GM19043 (cell line): ENCODE measurements at regions not wholly inside any gene's neighbourhood (a gene's known extent, or its start where the extent isn't known, plus 50 kb on each side); places are given as distances from the start of the nearest gene placed in this dataset.

Experiments used
- ATAC-seq: cut with Tn5 transposase; IDR thresholded peaks from one replicate; pipeline ENCODE4 v1.9.1; 2021; ENCODE audit warnings: low read depth; ENCODE audit not compliant: unreplicated experiment

- no peak for ATAC-seq
Measured at GRCh38 chr2:180743401-180743800, 237.0 kb upstream of the UBE2E3 start.

DNA sequence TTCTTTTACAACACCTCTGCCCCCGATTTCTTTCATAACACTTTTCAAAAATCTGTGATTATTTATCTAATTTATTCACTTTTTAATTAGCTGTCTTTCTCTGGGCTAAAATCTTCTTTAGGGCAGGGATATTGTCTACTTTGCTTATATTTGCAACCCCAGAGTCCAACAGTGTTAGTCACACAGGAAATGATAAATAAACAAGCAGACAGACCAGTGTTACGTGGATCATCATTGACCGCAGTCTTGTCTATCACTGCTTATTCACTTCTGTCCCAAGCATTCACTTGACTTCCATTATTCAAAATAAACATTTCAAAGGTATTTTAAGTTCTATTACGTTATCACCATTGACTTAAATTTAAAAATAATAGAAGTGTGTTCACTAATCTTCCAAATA, 237.6 kb upstream of the UBE2E3 start:
- no peak for ATAC-seq

- no peak for ATAC-seq
Measured at GRCh38 chr2:180739070-180739469, 241.3 kb upstream of the UBE2E3 start.

GRCh38 chr2:180735799-180736198, 244.6 kb upstream of the UBE2E3 start:
- ATAC-seq, result no peak

- ATAC-seq, result no peak
Measured at GRCh38 chr2:180734382-180734781, 246.0 kb upstream of the UBE2E3 start.

DNA sequence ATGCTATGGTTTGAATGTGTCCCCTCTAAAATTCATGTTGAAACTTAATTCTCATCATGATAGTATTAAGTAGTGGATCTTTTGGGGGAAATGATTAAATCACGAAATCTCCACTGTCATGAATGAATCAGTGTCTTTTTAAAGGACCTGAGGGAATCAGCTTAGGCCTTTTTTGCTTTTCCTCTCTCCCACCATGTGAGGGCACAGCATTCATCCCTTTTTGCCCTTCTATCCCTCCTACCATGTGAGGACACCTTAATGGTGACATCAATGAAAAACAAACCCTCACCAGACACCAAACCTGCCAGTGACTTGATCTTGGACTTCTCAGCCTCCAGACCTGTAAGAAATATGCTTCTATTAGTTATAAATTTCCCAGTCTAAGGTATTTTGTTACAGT, 247.1 kb upstream of the UBE2E3 start:
- no peak for ATAC-seq

DNA sequence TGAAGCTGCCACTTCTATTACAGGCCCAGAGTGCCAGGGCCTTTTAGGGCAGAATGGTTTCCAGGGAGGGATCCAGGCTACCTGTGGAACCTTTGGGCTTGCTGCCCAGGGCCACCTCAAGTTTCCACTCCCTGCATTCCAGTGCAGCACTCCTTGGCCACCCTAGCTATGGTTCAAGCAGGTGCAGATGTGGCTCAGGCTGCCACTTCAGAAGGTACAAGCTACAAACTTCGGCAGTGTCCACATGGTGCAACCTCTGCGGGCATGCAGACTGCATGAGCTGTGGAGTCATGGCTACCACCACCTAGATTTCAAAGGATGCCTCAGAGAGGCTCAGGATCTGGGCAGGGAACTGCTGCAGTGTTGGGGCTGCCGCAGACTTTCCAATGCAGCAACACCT, 248.1 kb upstream of the UBE2E3 start:
- no peak for ATAC-seq

- ATAC-seq, result no peak
Measured at GRCh38 chr2:180730976-180731375, 249.4 kb upstream of the UBE2E3 start.

DNA sequence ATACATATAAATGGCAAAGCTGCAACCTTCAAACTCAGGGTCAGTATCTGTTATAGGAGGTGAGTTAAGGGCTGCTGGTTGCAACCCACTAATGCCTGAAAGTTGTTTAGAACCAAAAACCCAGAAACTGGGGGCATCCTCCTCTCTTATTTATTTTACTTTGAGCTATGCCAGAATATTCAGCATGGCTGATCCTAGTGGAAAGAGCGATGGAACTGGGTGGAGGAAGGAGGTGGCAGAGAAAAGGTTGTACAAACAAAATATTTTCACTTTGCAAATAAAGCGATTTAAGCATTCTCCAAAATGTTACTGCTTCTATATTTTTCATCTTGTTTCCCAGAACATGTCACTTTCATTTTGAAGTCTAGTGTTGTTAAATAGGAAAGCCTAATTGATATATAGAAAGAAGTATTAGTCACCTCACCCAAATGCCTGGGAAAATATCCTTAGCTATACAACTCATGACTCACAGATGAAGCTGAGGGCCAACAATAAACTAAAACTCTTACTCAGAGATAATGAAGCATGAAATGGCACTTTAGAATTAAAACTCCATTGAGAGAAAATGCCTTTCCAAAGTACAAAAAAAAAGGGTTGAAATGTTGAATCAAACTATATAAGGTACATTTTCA, 251.4 kb upstream of the UBE2E3 start:
- no peak for ATAC-seq

DNA sequence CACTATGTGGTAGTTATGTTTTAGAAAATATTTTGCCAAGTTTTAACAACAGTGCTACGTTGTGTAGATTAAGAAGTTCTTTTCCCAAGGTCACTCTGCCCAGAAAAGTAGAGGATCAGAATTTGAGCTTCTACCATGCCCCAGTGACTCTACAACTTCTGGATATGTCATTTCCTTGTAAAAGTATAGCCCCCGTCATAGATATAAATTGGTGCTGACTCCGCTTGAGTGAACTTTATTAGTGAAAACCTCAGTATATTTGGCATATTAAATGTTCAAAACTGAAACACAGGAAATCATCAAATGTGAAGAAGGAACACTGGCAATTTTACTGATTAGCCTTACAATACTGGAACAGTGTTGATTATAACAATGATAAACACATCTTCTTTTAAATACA, 256.7 kb upstream of the UBE2E3 start:
- ATAC-seq, result no peak

GRCh38 chr2:180722551-180723239, 257.7 kb upstream of the UBE2E3 start:
- ATAC-seq, result no peak

GRCh38 chr2:180720829-180721228, 259.6 kb upstream of the UBE2E3 start:
- no peak for ATAC-seq

- no peak for ATAC-seq
Measured at GRCh38 chr2:180717588-180717987, 262.8 kb upstream of the UBE2E3 start.

DNA sequence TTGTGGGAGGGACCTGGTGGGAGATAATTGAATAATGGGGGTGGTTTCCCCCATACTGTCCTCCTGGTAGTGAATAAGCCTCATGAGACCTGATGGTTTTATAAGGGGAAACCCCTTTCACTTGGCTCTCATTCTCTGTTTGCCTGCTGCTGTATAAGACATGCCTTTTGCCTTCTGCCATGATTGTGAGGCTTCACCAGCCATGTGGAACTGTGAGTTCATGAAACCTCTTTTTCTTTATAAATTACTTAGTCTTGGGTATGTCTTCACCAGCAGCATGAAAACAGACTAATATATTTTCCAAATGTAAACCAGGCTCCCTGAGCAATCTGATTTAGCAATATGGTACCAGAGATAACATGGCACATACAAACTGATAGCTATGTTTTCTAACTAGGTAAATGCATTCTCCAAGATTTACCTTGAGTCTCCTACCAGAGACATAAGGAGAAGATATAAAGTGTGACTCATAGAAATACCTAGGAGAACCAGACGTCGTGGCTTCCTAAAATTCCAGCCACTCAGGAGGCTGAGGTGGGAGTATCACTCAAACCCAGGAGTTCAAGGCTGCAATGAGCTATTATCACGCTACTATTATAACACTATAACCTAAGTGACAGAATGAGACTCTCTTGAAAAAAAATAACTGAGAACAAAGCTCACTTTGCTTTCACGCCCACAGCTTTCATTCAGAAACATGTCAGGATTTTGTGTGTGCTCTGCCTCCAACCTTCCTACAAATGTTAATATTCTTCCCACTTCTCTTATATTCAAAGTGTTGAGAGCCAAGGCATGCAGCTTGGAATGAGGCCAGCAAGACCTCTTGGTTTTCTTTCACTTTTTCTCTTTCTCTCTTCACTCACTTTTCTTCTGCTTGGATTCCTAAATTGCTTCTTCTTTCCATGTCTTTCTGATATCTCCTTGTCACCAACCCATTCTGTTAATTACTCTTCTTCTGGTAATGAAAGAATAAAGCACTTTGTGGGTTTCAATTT, 263.9 kb upstream of the UBE2E3 start:
- ATAC-seq, result no peak

GRCh38 chr2:180715044-180715443, 265.4 kb upstream of the UBE2E3 start:
- no peak for ATAC-seq

DNA sequence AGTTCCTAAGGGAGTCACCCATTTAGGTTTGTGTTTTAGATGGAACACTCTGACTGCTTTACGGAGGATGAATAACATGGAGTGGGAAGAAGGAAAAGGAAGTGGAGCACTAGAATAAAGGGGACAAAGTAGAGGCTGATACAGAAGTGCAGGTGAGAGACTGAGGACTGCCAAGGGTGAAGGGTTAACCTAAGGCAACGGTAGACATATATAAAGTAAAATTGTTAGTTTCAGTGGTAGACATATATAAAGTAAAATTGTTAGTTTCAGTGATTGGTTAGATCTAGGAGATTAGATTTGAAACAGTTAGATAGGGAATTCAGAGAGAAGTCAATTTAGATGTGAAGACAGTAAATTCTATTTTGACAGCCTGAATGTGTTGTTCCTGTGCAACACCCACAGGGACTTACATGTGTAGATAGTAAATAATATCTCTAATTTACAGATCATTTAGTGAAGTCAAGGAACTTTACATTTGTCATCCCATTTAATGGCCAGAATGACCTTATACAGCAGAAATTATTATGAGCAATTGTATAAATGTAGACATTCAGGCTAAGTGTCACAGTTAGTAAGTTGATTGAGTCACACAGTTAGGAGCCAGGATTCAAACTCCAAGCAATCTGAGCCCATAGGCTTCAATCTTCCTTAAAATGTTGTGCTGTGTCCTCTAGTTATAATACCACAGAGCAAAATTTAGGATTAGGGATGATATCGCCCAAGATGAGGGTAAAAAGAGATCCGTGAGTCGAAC, 270.8 kb upstream of the UBE2E3 start:
- ATAC-seq, result no peak

DNA sequence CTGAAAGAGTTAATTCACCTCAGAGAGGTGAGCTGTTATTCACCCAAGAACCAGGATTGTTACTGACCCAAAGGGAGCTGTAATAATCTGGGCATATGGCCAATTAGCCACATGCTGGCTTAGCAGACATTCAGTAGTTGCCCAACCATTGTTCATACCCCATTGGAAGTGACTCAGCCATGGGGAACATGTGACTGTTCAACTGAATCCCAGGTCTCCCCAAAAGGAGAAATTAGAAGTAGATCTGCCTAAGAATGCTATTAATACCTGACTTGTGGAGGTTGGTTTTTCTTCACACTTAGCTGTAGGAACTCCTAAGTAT, 272.6 kb upstream of the UBE2E3 start:
- ATAC-seq, result no peak

- no peak for ATAC-seq
Measured at GRCh38 chr2:180707175-180707883, 273.1 kb upstream of the UBE2E3 start.

GRCh38 chr2:180706694-180707093, 273.7 kb upstream of the UBE2E3 start:
- no peak for ATAC-seq

GRCh38 chr2:180705551-180705950, 274.9 kb upstream of the UBE2E3 start:
- ATAC-seq, result no peak
